Vagina (tissue), 2 donors: ENCODE measurements at regions not wholly inside any gene's neighbourhood (a gene's known extent, or its start where the extent isn't known, plus 50 kb on each side); places are given as distances from the start of the nearest gene placed in this dataset.

ENCODE experiments used
- POLR2A ChIP-seq, 2 donors: fragments of 450-650 bp; IDR thresholded peaks; one replicate each; pipeline ENCODE4 v1.6.1; 2017; ENCODE audit warnings: antibody characterized with exemption in 2 of 2, mild to moderate bottlenecking in 2 of 2, moderate library complexity in 2 of 2
- POLR2AphosphoS5 ChIP-seq, 2 donors: sonication (generic); formaldehyde crosslinking; IDR thresholded peaks; one replicate each; pipeline ENCODE4 v1.9.0; 2017; ENCODE audit warnings: antibody characterized with exemption in 2 of 2, mild to moderate bottlenecking in 2 of 2, low read depth in 1 of 2; ENCODE audit not compliant: insufficient read depth in 1 of 2
- TF ChIP-seq, protein P1 (sequence below), 3 experiments: fragments of 450-650 bp in 2 of 3; fragments of 200-600 bp in 1 of 3; sonication (generic) in 1 of 3; IDR thresholded peaks; one replicate each; pipeline ENCODE4 v1.5.1; 2017 to 2019; ENCODE audit warnings: antibody characterized with exemption in 3 of 3, mild to moderate bottlenecking in 2 of 3, moderate library complexity in 2 of 3

DNA sequence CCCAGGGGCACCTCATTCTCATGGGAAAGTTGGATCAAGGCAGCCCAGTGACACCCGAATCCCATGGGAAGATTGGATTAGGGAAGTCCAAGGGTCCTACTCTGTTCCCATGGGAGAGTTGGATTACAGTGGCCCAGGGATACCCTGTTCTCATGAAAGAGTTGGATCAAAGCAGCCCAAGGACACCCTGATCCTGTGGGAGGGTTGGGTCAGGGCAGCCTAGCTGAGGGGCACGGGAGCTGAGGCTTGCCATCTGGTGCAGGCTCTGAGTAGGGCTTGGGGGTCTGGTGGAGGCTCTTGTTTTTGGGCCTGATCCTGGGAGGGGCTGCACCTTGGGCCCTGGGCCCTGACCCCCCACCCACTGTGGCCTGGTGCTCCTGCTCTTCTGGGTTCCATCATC lies 87.1 kb downstream of the ACKR3 start:
- TF ChIP-seq, protein P1, sequence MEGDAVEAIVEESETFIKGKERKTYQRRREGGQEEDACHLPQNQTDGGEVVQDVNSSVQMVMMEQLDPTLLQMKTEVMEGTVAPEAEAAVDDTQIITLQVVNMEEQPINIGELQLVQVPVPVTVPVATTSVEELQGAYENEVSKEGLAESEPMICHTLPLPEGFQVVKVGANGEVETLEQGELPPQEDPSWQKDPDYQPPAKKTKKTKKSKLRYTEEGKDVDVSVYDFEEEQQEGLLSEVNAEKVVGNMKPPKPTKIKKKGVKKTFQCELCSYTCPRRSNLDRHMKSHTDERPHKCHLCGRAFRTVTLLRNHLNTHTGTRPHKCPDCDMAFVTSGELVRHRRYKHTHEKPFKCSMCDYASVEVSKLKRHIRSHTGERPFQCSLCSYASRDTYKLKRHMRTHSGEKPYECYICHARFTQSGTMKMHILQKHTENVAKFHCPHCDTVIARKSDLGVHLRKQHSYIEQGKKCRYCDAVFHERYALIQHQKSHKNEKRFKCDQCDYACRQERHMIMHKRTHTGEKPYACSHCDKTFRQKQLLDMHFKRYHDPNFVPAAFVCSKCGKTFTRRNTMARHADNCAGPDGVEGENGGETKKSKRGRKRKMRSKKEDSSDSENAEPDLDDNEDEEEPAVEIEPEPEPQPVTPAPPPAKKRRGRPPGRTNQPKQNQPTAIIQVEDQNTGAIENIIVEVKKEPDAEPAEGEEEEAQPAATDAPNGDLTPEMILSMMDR (IDR thresholded peaks at IDR 0.05), result no peak
- TF ChIP-seq POLR2AphosphoS5 (IDR thresholded peaks at IDR 0.05; ENCODE audit: insufficient read depth in 1 of 2, low read depth in 1 of 2) (no peak), POLR2A (IDR thresholded peaks at IDR 0.05) (no peak)
